AG20443 (cell line): ENCODE measurements at regions not wholly inside any gene's neighbourhood (a gene's known extent, or its start where the extent isn't known, plus 50 kb on each side); places are given as distances from the start of the nearest gene placed in this dataset.
A peak's percentile ranks its signal among the peaks of the same experiment; 100 is the strongest.

ENCODE experiments used
- DNase-seq: peaks from one replicate; pipeline ENCODE4 v3.0.0; 2012; ENCODE audit warnings: low spot score, mixed read lengths

DNA sequence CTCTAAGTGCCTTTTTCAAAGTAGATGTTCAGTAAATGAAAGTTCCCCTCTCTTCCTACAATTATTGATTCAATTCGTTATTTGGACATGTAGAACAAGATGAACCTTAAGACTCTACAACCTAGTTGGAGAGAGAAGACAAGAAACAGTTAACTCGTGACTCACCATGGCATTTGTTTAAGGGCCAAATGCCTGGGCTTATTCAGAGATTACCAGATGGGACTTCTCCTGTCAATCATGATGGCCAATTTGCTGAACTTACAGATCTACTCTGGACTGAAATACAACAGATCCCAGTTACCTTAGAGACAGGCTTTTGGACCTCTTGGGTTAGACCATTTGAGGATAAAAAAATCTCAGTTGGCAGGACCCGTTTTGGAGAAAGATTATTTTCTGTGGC, 93.5 kb downstream of the C1orf94 start:
- DNase-seq: no peak

DNA sequence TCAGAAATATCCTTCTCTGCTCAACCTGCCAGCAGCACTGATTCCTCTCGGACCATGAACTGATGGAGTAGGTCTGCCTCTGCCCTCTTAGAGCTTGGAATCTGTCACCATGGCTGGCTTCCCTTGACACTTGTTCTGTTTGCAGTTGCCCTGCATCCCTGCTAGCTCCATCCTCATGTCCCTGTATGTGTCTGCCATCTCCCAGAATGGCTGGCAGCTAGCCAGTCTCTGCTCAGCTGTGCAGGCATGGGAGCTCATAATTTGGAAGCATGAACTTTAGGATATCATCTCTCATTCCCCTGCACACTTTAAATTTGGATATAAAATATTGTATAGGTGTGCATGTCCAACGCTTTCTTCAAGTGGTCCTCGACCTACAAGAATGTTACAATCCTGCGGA, 95.4 kb downstream of the C1orf94 start:
- DNase-seq: no peak

DNA sequence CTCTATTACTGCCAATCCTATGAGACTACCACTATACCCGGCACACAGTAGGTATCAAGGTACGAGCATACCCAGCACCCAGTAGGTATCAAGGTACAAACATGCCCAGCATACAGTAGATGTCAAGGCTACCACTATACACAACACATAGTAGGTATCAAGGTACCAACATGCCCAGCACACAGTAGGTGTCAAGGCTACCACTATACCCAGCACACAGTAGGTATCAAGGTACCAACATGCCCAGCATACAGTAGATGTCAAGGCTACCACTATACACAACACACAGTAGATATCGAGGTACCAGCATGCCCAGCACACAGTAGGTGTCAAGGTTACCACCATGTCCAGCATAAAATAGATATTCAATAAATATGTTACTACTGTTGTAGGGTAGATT, 98.4 kb downstream of the C1orf94 start:
- no peak for DNase-seq

DNA sequence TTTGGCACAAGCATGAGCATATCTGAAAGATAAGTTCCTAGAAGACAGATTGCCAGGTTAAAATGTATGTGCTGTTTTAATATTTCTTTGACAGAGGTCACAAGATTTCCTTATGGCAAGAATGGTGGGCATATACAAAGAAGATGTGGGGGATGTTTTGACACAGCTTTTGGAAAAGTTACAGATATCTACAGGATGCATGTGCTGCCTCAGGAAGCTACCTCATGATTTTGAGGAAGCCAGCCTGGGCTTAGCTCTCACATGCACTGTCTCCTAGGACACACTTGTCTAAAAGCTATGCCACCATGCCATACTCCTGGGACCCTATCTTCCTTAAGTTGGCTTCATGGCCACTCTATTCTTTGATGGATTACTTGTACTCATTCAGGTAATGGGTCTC, 99.9 kb downstream of the C1orf94 start:
- no peak for DNase-seq

DNA sequence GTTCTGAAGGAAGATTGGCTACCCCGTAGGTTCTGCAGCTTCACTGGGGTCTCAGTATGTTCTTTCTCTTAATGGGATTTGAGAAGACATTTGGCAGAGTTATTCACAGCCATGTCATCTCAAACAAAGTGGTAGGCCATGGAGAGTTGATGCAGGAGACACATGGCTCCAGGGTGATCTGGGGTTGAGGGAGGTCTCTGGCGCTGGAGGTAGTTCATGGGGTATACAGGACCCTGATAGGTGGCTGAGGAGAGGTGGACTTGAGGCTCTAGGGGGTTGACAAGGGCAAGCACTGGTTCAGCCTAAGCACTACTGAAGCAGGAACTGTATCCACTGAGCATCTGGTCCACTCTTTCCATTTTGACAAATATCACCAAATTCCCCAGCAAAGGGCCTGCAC, 100.4 kb downstream of the C1orf94 start:
- no peak for DNase-seq

DNA sequence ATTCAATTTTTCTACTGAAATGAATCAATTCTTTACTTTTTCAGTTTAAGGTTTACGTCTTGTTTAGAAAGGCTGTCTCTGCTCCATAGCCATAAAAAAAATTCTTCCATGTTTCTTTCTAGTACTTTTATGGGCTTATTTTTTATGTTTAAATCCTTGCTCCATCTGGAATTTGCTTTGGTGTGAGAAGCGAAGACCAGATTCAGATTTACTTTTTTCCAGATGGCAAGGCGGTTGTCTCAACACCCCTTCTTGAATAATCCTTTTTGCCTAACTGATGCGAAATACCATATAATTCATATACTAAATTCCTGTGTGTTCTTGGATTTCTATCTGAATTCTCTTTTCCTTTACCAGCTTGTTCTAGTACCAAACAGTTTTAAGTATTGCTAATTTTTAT, 101.5 kb downstream of the C1orf94 start:
- no peak for DNase-seq

DNA sequence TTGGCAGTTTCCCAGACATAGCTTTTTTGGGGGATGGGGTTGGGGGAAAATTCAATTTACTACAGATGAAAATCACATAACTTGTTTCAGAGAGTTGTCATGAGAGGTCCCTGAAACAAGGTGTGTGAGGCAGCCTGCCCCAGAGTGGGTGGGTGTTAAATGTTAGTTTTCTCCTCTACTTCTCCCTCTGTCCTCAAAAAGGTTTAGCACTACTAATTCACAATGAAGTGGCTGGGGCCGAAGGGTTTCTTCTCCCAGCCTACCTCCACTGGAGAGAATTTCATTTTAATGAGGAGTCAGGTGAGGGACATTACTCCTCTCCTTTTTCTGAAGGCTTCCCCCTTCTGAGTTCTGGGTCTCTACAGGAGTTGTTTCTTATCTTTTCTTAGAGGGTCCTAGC, 103.3 kb downstream of the C1orf94 start:
- DNase-seq: no peak

DNA sequence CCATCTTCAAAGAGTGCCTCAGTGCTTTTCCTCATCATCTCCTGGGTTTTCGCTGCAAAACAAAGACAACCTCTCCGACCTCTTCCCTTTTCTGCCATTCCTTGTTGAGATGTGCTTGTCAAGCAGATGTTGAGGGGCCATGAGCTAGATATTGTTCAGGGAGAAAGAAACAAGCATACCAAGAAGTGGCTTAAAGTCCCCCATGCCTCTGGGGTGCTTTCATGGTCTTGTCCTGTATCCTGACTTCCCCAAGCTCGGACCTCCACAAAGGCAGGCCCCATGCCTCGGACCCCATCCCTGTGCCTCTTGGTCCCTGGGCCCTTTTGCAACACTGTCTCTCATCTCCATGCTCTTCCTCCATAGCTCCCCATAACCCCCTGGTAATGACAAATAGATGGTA, 103.8 kb downstream of the C1orf94 start:
- no peak for DNase-seq

DNA sequence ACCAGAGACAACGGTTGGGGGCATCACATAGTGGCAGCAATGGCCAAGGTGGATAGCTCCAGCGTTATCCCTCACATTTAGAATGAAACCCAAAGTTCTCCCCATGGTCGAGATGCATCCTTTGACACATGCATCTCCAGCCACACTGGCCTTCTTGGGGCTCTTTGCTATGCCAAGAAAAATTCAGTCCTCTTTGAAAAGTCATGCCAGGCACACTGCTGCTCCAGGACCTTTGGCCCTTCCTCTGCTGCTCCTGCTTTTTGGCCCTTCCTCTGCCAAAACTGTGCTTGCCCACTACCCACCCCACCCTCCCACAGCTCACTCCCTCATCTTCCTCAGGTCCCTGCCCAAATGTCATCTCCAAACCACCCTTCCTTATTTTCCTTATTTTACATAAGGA, 106.4 kb downstream of the C1orf94 start:
- peak; percentile 4 for DNase-seq

DNA sequence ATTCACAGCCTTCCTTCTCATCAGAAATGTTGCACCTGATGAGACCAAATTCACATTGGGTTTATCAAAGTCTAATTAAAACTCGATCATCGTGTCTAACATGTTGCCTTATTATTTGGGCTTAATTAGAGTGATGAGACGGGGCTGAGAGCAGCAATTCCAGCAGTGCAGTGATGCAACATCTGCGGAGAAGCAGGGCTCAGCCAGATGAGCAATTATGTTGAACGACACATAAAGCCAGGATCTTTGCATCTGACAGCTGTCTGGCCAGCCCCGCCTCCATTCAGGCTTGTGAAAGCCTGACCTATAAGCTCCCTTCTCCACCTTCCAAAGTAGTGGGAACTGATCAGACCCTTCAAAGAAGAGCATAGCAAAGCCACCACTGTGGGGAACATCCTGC, 109.8 kb downstream of the C1orf94 start:
- DNase-seq: peak; percentile 5

DNA sequence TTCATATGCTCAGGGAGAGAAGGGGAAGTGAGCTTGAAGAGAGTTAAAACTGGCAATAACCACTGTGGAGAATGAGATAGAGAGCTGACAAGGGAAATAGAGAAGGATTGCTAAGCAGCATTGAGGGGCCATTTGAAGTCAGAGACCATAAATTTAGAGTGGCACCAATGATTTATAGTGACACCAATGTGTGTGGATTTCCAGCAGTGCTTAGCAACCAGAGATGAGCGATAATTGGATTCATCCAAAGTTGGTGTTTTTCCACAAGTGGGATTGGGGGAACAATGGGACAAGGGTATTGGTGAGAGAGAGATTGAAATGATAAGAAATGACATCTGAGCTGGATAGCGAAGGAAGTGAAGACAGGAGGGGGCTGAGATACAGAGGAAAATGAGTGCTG, 114.1 kb downstream of the C1orf94 start:
- no peak for DNase-seq

DNA sequence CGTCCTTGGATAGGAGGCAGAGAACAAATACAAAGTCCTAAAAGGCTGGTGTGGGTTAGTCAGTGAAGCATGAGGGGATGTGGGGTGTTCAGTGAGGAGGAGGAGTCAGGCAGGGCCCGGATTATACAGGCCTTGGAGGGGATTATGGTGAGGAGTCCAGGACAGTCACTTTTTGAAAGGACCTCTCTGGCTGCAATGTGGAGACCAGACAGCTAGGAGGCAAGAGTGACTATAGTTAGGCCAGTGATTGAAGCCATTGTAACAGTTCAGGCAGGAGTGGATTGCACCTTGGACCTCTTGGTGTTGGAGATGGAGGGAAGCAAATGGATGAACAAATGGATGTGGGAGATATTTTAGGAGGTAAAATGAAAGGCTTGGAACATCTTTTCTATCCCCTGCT, 115.8 kb downstream of the C1orf94 start:
- DNase-seq: no peak

DNA sequence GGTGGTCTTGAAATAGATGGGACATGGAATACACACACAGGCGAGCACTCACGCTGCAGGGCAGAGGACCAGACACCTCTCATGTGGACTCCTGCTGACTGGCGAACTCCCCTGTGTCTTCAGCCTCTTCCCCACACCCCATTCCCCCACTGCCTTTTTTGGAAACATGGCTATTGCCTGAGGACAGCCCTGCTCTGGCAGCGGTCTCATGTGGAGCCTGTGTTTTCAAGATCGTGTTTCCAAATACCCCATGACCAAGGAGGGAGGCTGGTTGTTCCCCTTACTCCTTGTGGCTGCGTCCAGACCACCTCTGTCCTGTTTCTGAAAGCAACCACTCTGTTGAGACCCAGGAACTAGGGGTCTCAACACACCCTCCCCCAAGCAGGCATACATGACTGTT, 119.4 kb downstream of the C1orf94 start:
- DNase-seq: no peak

DNA sequence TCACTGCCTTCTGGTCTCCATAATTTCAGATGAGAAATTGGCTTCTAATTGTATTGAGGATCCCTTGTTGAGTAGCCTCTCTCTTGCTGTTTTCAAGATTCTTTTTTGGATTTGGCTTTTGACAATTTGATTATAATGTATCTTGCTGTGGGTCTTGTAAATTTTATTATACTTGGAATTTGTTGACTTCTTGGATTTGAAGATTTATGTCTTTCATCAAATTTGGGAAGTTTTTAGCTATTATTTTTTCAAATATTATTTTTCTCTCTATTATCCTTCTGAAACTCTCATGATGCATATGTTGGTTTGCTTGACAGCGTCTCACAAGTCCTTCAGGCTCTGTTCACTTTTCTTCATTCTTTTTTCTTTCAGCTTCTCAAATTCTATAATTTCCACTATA, 126.1 kb downstream of the C1orf94 start:
- DNase-seq: no peak

DNA sequence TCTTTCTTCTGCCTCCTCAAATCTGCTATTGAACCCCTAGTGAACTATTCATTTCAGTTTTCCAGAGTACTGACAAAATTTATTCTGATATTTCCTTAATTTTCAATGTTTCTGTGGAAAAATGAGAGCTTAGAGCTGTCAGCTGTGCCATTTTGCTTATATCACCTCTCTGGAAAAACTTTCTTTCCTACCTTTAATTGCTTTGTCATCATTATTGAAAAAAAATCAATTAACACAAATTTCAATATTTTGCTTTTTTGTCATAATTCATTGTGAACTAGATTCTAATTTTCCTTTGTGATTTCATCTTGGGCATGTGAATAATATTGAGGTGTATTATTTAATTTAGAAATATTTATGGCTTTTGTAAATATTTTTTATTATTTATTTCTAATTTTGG, 126.5 kb downstream of the C1orf94 start:
- no peak for DNase-seq

DNA sequence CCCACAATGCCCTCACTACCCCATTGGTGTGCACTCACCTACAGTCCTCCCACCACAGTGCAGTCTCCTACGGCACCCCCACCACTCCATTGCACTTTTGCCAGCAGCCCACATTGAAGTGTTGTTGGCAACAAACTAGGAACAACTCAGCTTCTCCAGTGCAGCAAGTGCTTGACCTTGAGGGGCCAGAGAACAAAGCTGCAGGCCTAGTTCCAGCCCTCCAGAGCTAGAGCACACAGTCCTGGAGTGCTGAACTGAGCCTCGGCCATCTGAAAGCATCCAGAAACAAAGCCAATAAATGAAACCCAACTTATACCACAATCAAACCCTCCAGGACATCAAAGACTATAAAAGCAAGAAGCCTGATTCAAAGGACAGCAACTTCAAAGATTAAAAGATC, 129.9 kb downstream of the C1orf94 start:
- DNase-seq: no peak

DNA sequence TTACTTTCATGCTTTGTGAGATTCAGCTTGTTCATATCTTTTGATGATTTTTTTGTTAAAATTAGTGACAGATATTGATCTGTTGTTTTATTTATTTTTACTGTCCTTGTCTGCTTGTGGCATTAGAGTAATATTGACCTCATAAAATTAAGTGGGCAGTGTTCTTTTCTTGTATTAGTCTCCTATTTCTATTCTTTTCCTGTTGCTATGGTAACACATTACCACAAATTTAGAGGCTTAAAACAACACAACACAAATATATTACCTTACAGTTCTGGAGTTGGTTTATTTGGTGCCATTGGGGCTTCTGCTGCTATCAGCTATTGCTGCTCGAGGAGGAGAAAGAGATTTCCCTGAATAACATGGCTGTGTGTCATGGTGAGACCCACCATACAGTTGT, 135.7 kb downstream of the C1orf94 start:
- DNase-seq: no peak

DNA sequence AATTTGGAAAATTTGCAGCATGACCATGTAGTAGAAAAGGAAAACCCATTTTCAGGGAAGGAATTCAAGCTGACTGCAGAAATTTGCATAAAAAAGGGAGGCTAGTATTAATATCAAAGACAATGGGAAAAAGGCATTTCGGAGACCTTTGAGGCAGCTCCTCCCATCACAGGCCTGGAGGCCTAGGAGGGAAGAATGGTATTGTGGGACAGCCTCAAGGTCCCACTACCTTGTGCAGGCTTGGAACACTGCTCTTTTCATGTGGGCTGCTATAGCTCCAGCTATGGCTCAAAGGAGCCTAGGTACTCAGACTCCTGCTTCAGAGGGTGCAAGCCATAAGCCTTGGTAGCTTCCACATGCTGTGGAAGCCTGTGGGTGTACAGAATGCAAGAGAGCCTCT, 139.3 kb downstream of the C1orf94 start:
- no peak for DNase-seq

DNA sequence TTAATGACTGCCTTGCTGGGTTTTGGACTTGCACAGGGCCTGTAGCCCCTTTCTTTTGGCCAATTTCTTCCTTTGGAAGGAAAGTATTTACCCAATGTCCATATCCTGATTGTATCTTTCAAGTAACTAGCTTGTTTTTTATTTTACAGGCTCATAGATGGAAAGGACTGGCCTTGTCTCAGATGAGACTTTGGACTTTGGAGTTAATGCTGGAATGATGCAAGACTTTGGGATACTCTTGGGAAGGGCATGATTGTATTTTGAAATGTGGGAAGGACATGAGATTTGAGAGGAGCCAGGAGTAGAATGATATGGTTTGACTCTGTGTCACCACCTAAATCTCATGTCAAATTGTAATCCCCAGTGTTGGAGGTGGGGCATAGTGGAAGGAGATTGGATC, 140.1 kb downstream of the C1orf94 start:
- DNase-seq: no peak

DNA sequence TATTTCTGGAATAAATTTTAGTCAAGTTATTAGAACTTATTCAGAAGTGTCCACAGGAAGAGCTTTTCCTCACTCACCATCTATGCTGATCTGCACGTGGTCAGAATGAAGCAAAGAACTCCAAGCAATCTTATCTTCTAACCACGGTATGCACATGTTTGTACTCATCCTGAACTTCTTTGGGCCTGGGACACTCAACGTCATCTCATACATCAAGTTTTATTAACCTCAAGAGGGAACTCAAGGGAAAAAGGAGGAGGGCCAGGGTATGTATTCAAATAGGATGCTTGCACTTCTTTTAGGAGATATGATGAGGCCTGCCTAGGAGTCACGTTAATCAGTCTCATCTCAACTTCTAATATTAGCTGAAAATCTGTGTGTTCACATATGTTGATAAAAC, 142.5 kb downstream of the C1orf94 start:
- no peak for DNase-seq

DNA sequence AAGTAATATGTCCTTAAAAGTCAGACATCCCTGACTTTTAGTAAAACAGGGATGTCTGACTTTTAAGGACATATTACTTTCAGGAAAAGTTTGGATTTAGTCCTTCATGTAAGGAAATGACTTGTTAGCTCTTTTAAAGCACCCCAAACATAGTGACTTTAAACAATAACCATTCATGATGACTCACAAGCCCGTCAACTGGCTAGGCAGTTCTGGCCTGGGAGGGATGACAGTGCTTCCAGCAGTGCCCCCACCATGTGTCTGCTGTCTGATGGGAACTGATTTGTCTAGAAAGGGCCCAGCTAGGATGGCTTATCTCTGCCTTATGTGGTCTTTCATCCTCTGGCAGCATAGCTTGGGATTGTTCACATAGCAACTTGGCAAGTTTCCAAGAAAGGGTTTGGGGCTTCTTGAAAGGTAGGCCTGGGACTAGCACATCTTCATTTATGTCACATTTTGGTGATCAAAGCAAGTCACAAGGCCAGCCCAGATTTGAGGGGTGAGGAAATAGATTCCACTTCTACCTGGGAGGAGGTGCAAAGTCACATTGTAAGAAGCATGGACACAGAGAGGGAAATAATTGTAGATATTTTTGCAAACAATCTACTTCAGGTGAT, 143.5 kb downstream of the C1orf94 start:
- DNase-seq: peak; percentile 11

DNA sequence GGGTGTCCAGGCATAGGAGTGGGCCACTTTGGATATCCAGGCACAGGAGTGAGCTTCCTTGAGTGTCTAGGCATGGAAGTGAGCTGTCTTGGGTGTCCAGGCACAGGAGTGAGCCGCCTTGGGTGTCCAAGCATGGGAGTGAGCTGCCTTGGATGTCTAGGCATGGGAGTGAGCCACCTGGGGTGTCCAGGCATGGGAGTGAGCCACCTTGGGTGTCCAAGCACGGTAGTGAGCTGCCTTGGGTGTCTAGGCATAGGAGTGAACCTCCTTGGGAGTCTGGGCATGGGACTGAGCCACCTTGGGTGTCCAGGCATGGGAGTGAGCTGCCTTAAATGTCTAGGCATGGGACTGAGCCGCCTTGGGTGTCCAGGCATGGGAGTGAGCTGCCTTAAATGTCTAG, 146.3 kb downstream of the C1orf94 start:
- peak; percentile 2 for DNase-seq

DNA sequence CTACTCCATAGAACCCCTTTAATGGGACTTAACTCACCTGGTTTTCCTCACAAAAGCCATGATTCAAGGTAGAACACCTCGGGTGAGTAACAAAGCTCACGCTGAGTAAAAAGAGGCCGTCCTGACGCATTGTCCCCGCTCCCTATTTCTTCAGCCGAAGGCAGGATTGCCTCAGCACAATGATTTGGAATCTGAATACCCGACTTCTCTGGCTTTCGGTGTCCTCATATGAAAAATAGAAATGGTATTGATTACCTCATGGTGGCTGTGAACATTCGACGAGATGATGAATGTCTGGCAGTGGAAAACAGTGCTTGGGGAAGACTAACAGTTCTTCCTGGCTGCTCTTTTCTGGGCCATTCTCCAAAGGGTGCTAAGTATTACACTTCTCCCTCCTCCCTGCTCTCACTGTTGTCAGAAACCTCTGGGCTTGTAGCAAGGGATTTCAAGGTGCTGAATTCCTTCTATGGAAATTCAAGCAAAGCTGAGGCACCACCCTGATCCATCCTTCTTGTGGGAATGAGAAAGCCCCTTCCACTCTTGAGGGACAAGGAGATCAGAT, 148.3 kb downstream of the C1orf94 start:
- no peak for DNase-seq

DNA sequence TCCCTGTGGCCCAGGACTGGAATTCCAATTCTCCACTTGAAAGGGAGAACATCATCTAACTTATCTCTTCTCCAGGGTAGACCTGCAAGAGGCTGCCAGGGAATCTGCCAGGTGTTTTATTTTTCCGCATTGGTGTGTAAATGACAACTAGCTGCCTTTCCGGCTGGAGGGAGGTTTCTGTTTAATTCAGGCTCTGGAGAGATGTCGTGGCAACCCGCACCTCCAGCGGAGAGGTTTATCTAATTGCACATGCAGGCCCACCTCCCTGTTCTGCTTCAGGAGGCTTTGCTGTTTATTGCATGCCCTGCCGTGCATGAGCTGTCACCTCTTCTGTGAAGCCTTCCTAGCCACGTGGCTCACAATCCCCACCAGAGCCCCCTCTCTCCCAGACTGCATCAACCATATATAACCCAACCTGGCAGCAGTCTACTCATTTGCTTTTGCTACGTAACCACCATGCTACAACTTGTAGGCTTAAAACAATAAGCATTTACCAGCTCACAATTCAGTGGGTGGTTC, 151.6 kb downstream of the C1orf94 start:
- no peak for DNase-seq
